Sigmoid colon (tissue), 3 donors: ENCODE measurements at regions not wholly inside any gene's neighbourhood (a gene's known extent, or its start where the extent isn't known, plus 50 kb on each side); places are given as distances from the start of the nearest gene placed in this dataset.

Experiments used
- POLR2A ChIP-seq, 2 donors: fragments of 450-650 bp; IDR thresholded peaks; one replicate each; pipeline ENCODE4 v1.6.1; 2016; ENCODE audit warnings: antibody characterized with exemption in 2 of 2, mild to moderate bottlenecking in 2 of 2, moderate library complexity in 2 of 2
- TF ChIP-seq, protein P1 (sequence below), 4 experiments: fragments of 450-650 bp in 3 of 4; fragments of 200-600 bp in 1 of 4; IDR thresholded peaks; one replicate each; pipeline ENCODE4 v1.5.1; 2016 to 2019; ENCODE audit warnings: antibody characterized with exemption in 4 of 4, mild to moderate bottlenecking in 3 of 4, moderate library complexity in 2 of 4

DNA sequence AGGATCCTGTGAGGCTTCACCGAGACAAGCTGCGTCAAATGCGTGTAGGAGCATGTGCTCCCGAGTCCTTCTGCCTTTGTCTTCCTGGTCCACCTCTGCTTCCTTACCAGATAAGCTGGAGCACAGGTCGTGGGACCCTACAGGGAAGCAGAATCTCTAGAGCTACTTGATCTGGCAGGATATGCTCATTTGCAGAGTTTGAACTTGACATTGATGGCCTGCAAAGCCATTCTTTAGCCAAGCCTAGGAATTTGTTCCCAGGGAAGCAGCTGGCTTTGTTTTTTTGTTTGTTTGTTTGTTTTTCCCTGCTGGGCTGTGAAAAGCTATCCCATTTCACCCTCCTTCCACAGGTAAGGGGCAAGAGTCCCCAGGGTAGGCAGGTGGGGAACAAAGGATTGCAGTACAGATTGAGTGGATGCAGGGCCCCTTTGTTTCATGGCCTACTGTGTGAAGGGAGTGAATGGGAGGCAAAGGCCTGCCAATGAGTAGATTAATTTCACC lies 200.0 kb upstream of the BMPER start:
- TF ChIP-seq, protein P1, sequence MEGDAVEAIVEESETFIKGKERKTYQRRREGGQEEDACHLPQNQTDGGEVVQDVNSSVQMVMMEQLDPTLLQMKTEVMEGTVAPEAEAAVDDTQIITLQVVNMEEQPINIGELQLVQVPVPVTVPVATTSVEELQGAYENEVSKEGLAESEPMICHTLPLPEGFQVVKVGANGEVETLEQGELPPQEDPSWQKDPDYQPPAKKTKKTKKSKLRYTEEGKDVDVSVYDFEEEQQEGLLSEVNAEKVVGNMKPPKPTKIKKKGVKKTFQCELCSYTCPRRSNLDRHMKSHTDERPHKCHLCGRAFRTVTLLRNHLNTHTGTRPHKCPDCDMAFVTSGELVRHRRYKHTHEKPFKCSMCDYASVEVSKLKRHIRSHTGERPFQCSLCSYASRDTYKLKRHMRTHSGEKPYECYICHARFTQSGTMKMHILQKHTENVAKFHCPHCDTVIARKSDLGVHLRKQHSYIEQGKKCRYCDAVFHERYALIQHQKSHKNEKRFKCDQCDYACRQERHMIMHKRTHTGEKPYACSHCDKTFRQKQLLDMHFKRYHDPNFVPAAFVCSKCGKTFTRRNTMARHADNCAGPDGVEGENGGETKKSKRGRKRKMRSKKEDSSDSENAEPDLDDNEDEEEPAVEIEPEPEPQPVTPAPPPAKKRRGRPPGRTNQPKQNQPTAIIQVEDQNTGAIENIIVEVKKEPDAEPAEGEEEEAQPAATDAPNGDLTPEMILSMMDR (IDR thresholded peaks at IDR 0.05), result no peak
- TF ChIP-seq POLR2A (IDR thresholded peaks at IDR 0.05), result no peak
